DND-41 (cell line): ENCODE measurements at regions not wholly inside any gene's neighbourhood (a gene's known extent, or its start where the extent isn't known, plus 50 kb on each side); places are given as distances from the start of the nearest gene placed in this dataset.
"Not testable (repeated sequence)": the region's sequence is repeated elsewhere in the genome, so short reads cannot be mapped to it uniquely, and the experiment has no call there.

Experiments
- ATAC-seq: fragments of 200-7000 bp; cut with Tn5 transposase; 3 replicates; pipeline ENCODE4 v1.9.1; 2021; ENCODE audit warnings: low read depth; ENCODE audit not compliant: insufficient read depth
- DNase-seq: peaks from one replicate; pipeline ENCODE4 v3.0.0-alpha.2; 2020
- H2AFZ ChIP-seq: 2 replicates; pipeline ENCODE4 v1.6.0; 2012; ENCODE audit warnings: low read depth, low read length
- H3K27ac ChIP-seq: 2 replicates; pipeline ENCODE4 v1.5.1; 2012; ENCODE audit warnings: low read length, inconsistent platforms
- H3K27me3 ChIP-seq: fragments of 200-600 bp; sonication (generic); 2 replicates; pipeline ENCODE4 v1.6.0; 2012; ENCODE audit warnings: low read length, mild to moderate bottlenecking, inconsistent platforms; ENCODE audit not compliant: insufficient read depth, poor library complexity
- H3K36me3 ChIP-seq: 2 replicates; pipeline ENCODE4 v1.5.1; 2012; ENCODE audit warnings: low read length, inconsistent platforms; ENCODE audit not compliant: insufficient read depth
- H3K4me1 ChIP-seq: 2 replicates; pipeline ENCODE4 v1.5.1; 2012; ENCODE audit warnings: mild to moderate bottlenecking, low read length; ENCODE audit not compliant: insufficient read depth
- H3K4me2 ChIP-seq: 2 replicates; pipeline ENCODE4 v1.6.0; 2012; ENCODE audit warnings: mild to moderate bottlenecking, moderate library complexity, low read length, inconsistent platforms; ENCODE audit not compliant: insufficient read depth
- H3K4me3 ChIP-seq, 2 experiments: fragments of 200-600 bp in 1 of 2; shearing (Covaris generic) in 1 of 2; 2 replicates each; pipeline ENCODE4 v1.5.1; 2012 to 2016; ENCODE audit warnings: inconsistent platforms in 2 of 2, low read length in 2 of 2, mild to moderate bottlenecking in 2 of 2, low read depth in 1 of 2, moderate library complexity in 1 of 2
- H3K79me2 ChIP-seq: 2 replicates; pipeline ENCODE4 v1.6.0; 2012; ENCODE audit warnings: low read length, inconsistent platforms; ENCODE audit not compliant: insufficient read depth
- H3K9ac ChIP-seq: 2 replicates; pipeline ENCODE4 v1.6.0; 2012; ENCODE audit warnings: low read depth, mild to moderate bottlenecking, inconsistent platforms, low read length, moderate library complexity
- H3K9me3 ChIP-seq: 2 replicates; pipeline ENCODE4 v1.5.1; 2012; ENCODE audit warnings: low read length, moderate library complexity, mild to moderate bottlenecking, inconsistent platforms; ENCODE audit not compliant: insufficient read depth, severe bottlenecking
- H4K20me1 ChIP-seq: 2 replicates; pipeline ENCODE4 v1.6.0; 2012; ENCODE audit warnings: low read length; ENCODE audit not compliant: insufficient read depth
- EZH2 ChIP-seq: IDR thresholded peaks from 3 replicates; pipeline ENCODE4 v1.6.1; 2012; ENCODE audit warnings: borderline replicate concordance, low read depth, mild to moderate bottlenecking, moderate library complexity, low read length, inconsistent platforms; ENCODE audit not compliant: severe bottlenecking
- TF ChIP-seq, protein P1 (sequence below): IDR thresholded peaks from 2 replicates; pipeline ENCODE4 v1.5.1; 2012; ENCODE audit warnings: borderline replicate concordance, low read length, moderate library complexity, mild to moderate bottlenecking; ENCODE audit not compliant: poor library complexity, severe bottlenecking; ENCODE audit errors: extremely low read depth

DNA sequence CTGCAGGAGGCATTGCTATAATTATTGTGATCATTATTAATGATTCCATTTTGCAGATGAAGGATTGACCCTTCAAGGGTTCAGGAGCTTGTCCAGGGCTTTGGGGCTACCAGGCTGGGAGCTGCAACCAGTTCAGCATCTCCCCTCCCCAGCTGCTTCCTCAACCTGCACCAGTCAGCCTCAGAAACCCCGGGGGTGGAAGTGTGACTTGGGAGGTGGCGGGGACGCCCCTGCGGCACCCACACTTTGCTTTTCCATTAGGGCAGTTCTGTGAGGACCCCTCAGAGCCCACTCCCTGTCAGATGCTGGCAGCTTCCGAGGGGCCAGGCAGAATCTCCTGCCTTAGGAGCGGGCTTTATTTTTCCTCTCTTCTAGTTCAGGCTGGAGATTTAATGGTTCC, 85.6 kb downstream of the OLFM1 start:
- TF ChIP-seq EZH2 = no peak
- TF ChIP-seq, protein P1, sequence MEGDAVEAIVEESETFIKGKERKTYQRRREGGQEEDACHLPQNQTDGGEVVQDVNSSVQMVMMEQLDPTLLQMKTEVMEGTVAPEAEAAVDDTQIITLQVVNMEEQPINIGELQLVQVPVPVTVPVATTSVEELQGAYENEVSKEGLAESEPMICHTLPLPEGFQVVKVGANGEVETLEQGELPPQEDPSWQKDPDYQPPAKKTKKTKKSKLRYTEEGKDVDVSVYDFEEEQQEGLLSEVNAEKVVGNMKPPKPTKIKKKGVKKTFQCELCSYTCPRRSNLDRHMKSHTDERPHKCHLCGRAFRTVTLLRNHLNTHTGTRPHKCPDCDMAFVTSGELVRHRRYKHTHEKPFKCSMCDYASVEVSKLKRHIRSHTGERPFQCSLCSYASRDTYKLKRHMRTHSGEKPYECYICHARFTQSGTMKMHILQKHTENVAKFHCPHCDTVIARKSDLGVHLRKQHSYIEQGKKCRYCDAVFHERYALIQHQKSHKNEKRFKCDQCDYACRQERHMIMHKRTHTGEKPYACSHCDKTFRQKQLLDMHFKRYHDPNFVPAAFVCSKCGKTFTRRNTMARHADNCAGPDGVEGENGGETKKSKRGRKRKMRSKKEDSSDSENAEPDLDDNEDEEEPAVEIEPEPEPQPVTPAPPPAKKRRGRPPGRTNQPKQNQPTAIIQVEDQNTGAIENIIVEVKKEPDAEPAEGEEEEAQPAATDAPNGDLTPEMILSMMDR = no peak

DNA sequence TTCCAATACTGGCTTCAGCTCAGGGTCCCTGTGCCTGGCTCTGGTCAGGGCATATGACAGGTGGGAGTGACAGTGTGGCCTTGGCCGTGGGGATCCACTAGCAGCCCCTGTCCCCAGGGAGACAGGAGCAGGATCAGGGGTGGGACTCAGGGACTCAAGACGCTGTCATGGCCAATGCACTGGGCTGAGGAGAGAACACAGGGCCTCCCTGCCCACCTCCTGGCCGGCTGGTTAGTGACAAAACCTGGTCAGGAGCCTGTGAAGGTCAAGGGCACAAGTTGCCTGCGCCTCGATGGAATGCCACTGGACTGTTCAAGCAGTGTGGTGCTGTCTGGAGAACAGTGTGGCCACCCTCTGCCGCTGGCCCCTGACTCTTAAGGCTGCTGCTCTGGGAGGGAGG, 86.8 kb downstream of the OLFM1 start:
- DNase-seq (no peak), ATAC-seq (no peak)
- TF ChIP-seq, protein P1 = no peak
- TF ChIP-seq EZH2 = no peak
- Histone ChIP-seq H3K9ac (no peak overlapping the region), H3K4me2 (no peak overlapping the region), H4K20me1 (no peaks in the 10 kb centered on the region), H3K9me3 (no peaks in the 10 kb centered on the region), H2AFZ (no peak overlapping the region), H3K27me3 (no peaks in the 10 kb centered on the region), H3K4me3 (no peak overlapping the region), H3K4me1 (no peaks in the 10 kb centered on the region), H3K36me3 (no peaks in the 10 kb centered on the region), H3K27ac (no peak overlapping the region), H3K79me2 (no peaks in the 10 kb centered on the region)

More for the DNA sequence above, 85.6 kb downstream of the OLFM1 start:
- H3K9me3 ChIP-seq = no peaks in the 10 kb centered on the region
- H3K4me1 ChIP-seq = no peaks in the 10 kb centered on the region
- no peak overlapping the region for H3K27ac ChIP-seq
- no peaks in the 10 kb centered on the region for H3K27me3 ChIP-seq
- ATAC-seq (no peak), DNase-seq (no peak)
- no peaks in the 10 kb centered on the region for H3K79me2 ChIP-seq
- H4K20me1 ChIP-seq = no peaks in the 10 kb centered on the region
- H3K4me2 ChIP-seq = no peak overlapping the region
- no peaks in the 10 kb centered on the region for H3K36me3 ChIP-seq
- H3K4me3 ChIP-seq = no peak overlapping the region
- H3K9ac ChIP-seq = no peak overlapping the region
- H2AFZ ChIP-seq = no peak overlapping the region

DNA sequence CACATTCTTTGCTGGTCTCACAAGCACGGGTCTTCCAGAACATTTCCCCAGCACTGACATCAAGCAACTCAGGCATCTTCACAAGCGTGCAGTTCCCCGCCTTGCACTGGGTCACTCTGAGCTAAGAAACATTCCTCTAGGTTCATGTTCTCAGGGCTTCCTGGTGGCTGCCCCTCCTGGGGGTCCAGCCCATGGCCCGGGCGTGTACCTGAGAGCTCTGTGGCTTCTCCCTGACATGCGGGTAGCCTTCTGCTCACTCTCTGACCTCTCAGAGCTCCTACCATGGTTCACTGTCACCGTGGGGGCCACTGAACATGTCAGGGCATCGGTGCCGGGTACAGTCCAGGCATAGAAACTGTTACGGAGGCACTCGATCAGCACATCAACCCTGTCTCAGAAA, 87.5 kb downstream of the OLFM1 start:
- ATAC-seq = no peak
- no peaks in the 10 kb centered on the region for H3K79me2 ChIP-seq
- no peak overlapping the region for H3K27ac ChIP-seq
- no peak overlapping the region for H3K9ac ChIP-seq
- no peak overlapping the region for H3K4me2 ChIP-seq
- no peak overlapping the region for H3K4me3 ChIP-seq
- H3K4me1 ChIP-seq = no peaks in the 10 kb centered on the region
- H4K20me1 ChIP-seq = no peaks in the 10 kb centered on the region
- TF ChIP-seq EZH2 = no peak
- TF ChIP-seq, protein P1 = no peak
- H2AFZ ChIP-seq = no peak overlapping the region
- no peaks in the 10 kb centered on the region for H3K27me3 ChIP-seq
- H3K36me3 ChIP-seq = no peaks in the 10 kb centered on the region
- DNase-seq = no peak
- H3K9me3 ChIP-seq = no peaks in the 10 kb centered on the region

DNA sequence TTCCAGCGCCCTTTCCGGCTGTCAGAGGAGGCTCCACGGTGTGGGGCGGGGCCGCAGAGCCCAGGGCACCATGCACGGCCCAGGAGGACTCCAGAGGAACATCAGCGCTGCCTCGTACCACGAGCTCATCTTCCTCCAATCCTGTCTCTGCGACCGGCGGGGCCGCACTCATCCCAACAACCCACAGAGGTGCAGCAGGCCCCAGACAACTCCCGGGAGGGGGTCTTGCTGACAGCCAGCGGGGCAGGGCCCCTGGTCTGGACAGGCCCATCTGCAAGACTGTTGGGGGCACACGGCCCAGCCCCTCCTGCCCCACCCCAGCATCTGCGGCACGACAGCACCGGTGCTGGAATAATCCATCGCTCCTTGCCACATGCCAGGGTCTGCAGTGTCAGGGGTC, 88.8 kb downstream of the OLFM1 start:
- ATAC-seq (no peak), DNase-seq (no peak)
- no peak overlapping the region for H3K4me3 ChIP-seq
- no peaks in the 10 kb centered on the region for H3K79me2 ChIP-seq
- H3K9ac ChIP-seq = no peak overlapping the region
- H3K36me3 ChIP-seq = no peaks in the 10 kb centered on the region
- H2AFZ ChIP-seq = no peak overlapping the region
- no peaks in the 10 kb centered on the region for H3K27me3 ChIP-seq
- no peaks in the 10 kb centered on the region for H3K4me1 ChIP-seq
- no peaks in the 10 kb centered on the region for H3K9me3 ChIP-seq
- H4K20me1 ChIP-seq = no peaks in the 10 kb centered on the region
- TF ChIP-seq EZH2 = no peak
- TF ChIP-seq, protein P1 = no peak
- H3K27ac ChIP-seq = no peak overlapping the region
- H3K4me2 ChIP-seq = no peak overlapping the region

DNA sequence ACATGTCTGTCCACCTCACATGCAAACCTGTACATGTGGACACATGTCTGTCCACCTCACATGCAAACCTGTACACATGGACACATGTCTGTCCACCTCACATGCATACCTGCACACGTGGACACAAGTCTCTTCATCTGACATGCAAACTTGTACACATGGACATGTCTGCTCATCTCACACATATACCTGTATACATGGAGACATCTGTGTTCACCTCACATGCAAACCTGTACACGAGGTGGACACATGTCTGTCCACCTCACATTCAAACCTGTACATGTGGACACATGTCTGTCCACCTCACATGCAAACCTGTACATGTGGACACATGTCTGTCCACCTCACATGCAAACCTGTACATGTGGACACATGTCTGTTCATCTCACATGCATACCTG, 90.1 kb downstream of the OLFM1 start:
- not testable (repeated sequence) for ATAC-seq, H4K20me1 ChIP-seq, DNase-seq, H2AFZ ChIP-seq, H3K4me3 ChIP-seq, H3K36me3 ChIP-seq, H3K27me3 ChIP-seq, H3K4me1 ChIP-seq, H3K79me2 ChIP-seq, H3K9me3 ChIP-seq, H3K27ac ChIP-seq, H3K4me2 ChIP-seq, H3K9ac ChIP-seq
